Neural progenitor cell (in vitro differentiated cells): ENCODE measurements at regions not wholly inside any gene's neighbourhood (a gene's known extent, or its start where the extent isn't known, plus 50 kb on each side); places are given as distances from the start of the nearest gene placed in this dataset.

Experiments used
- DNase-seq: peaks from one replicate; pipeline ENCODE4 v3.0.0-alpha.2; 2016; ENCODE audit warnings: low spot score
- H2AFZ ChIP-seq: fragments of 200-600 bp; sonication (generic); replicated peaks from 2 replicates; pipeline ENCODE4 v1.6.1; 2016; ENCODE audit warnings: antibody characterized with exemption
- H3F3A ChIP-seq: fragments of 200-600 bp; sonication (generic); 2 replicates; pipeline ENCODE4 v1.6.1; 2016; ENCODE audit warnings: antibody characterized with exemption, low read depth
- H3K27ac ChIP-seq: fragments of 200-600 bp; sonication (generic); 2 replicates; pipeline ENCODE4 v1.5.1; 2016; ENCODE audit warnings: mild to moderate bottlenecking
- H3K27me3 ChIP-seq: fragments of 200-600 bp; sonication (generic); 2 replicates; pipeline ENCODE4 v1.6.1; 2016; ENCODE audit warnings: mild to moderate bottlenecking, moderate library complexity
- H3K36me3 ChIP-seq: fragments of 200-600 bp; sonication (generic); 2 replicates; pipeline ENCODE4 v1.5.1; 2016
- H3K4me1 ChIP-seq: fragments of 200-600 bp; sonication (generic); 2 replicates; pipeline ENCODE4 v1.6.1; 2016; ENCODE audit warnings: mixed run types
- H3K4me2 ChIP-seq: fragments of 200-600 bp; sonication (generic); 2 replicates; pipeline ENCODE4 v1.6.1; 2016
- H3K4me3 ChIP-seq: fragments of 200-600 bp; sonication (generic); 2 replicates; pipeline ENCODE4 v1.5.1; 2016
- H3K79me2 ChIP-seq: fragments of 200-600 bp; sonication (generic); 2 replicates; pipeline ENCODE4 v1.6.1; 2016; ENCODE audit warnings: low read depth
- H3K9ac ChIP-seq: fragments of 200-600 bp; sonication (generic); 2 replicates; pipeline ENCODE4 v1.6.1; 2016
- H3K9me3 ChIP-seq: fragments of 200-600 bp; sonication (generic); 2 replicates; pipeline ENCODE4 v1.5.1; 2016; ENCODE audit warnings: low read depth
- H4K20me1 ChIP-seq: fragments of 200-600 bp; sonication (generic); 2 replicates; pipeline ENCODE4 v1.6.1; 2016; ENCODE audit warnings: low read depth
- H3K27ac Mint-ChIP-seq: 3 replicates; pipeline ENCODE4 v1.8.0; 2021; ENCODE audit warnings: mixed read lengths
- H3K27me3 Mint-ChIP-seq: 2 replicates; pipeline ENCODE4 v1.8.0; 2022; ENCODE audit warnings: low read depth, mild to moderate bottlenecking, inconsistent platforms, moderate library complexity, mixed read lengths; ENCODE audit not compliant: insufficient read depth
- H3K36me3 Mint-ChIP-seq: 3 replicates; pipeline ENCODE4 v1.8.0; 2021; ENCODE audit warnings: mixed read lengths
- H3K4me1 Mint-ChIP-seq: 3 replicates; pipeline ENCODE4 v1.8.0; 2021; ENCODE audit warnings: mixed read lengths
- H3K4me3 Mint-ChIP-seq: 3 replicates; pipeline ENCODE4 v1.8.0; 2021; ENCODE audit warnings: mild to moderate bottlenecking, moderate library complexity, mixed read lengths
- H3K9me3 Mint-ChIP-seq: 3 replicates; pipeline ENCODE4 v1.8.0; 2020; ENCODE audit warnings: mixed read lengths
- CTCF ChIP-seq: fragments of 200-600 bp; sonication (generic); IDR thresholded peaks from 2 replicates; pipeline ENCODE4 v1.5.1; 2017; ENCODE audit warnings: antibody characterized with exemption, mild to moderate bottlenecking
- EZH2 ChIP-seq: fragments of 200-600 bp; sonication (generic); IDR thresholded peaks from 2 replicates; pipeline ENCODE4 v1.6.1; 2017; ENCODE audit warnings: antibody characterized with exemption, mild to moderate bottlenecking, moderate library complexity
- EZH2phosphoT487 ChIP-seq: fragments of 200-600 bp; sonication (generic); IDR thresholded peaks from 2 replicates; pipeline ENCODE4 v1.6.1; 2017; ENCODE audit warnings: antibody characterized with exemption

- no peak overlapping the region for H3K9ac ChIP-seq
- Mint-ChIP-seq H3K27ac (no peak overlapping the region), H3K36me3 (no peaks in the 10 kb centered on the region), H3K9me3 (peaks cover 1% of the 10 kb centered on the region), H3K27me3 (no peaks in the 10 kb centered on the region), H3K4me3 (no peak overlapping the region), H3K4me1 (no peaks in the 10 kb centered on the region)
- H4K20me1 ChIP-seq: no peaks in the 10 kb centered on the region
- H3K79me2 ChIP-seq: no peaks in the 10 kb centered on the region
- H3K27me3 ChIP-seq: no peaks in the 10 kb centered on the region
- no peak overlapping the region for H3K4me2 ChIP-seq
- H3F3A ChIP-seq: no peaks in the 10 kb centered on the region
- no peak overlapping the region for H3K27ac ChIP-seq
- H3K36me3 ChIP-seq: no peaks in the 10 kb centered on the region
- no peak overlapping the region for H3K4me3 ChIP-seq
- TF ChIP-seq EZH2 (no peak), EZH2phosphoT487 (no peak)
- DNase-seq: no peak
- no peaks in the 10 kb centered on the region for H3K4me1 ChIP-seq
- no peak overlapping the region for H2AFZ ChIP-seq
- H3K9me3 ChIP-seq: peaks cover 4% of the 10 kb centered on the region
Measured at GRCh38 chr15:68525815-68526214, 53.0 kb upstream of the CORO2B start.

- Histone ChIP-seq H3K4me2 (no peak overlapping the region), H3K9me3 (peaks cover 5% of the 10 kb centered on the region), H3K4me3 (no peak overlapping the region), H4K20me1 (no peaks in the 10 kb centered on the region), H3K27me3 (no peaks in the 10 kb centered on the region), H3K36me3 (no peaks in the 10 kb centered on the region), H3K9ac (no peak overlapping the region), H3K79me2 (no peaks in the 10 kb centered on the region), H3F3A (no peaks in the 10 kb centered on the region), H2AFZ (no peak overlapping the region), H3K4me1 (no peaks in the 10 kb centered on the region), H3K27ac (no peak overlapping the region)
- Mint-ChIP-seq H3K36me3 (no peaks in the 10 kb centered on the region), H3K4me3 (no peak overlapping the region), H3K9me3 (peaks cover 6% of the 10 kb centered on the region), H3K4me1 (no peaks in the 10 kb centered on the region), H3K27ac (no peak overlapping the region), H3K27me3 (no peaks in the 10 kb centered on the region)
- no peak for DNase-seq
- no peak for TF ChIP-seq CTCF
- TF ChIP-seq EZH2phosphoT487: no peak
- no peak for TF ChIP-seq EZH2
Measured at GRCh38 chr15:68526269-68526668, 52.5 kb upstream of the CORO2B start.

- Mint-ChIP-seq H3K27ac (no peak overlapping the region), H3K27me3 (no peaks in the 10 kb centered on the region), H3K4me1 (no peaks in the 10 kb centered on the region), H3K4me3 (no peak overlapping the region), H3K36me3 (no peaks in the 10 kb centered on the region), H3K9me3 (peaks cover 9% of the 10 kb centered on the region)
- H3K4me3 ChIP-seq: no peak overlapping the region
- H2AFZ ChIP-seq: no peak overlapping the region
- no peak overlapping the region for H3K9ac ChIP-seq
- no peaks in the 10 kb centered on the region for H3K79me2 ChIP-seq
- H4K20me1 ChIP-seq: no peaks in the 10 kb centered on the region
- TF ChIP-seq EZH2phosphoT487 (no peak), EZH2 (no peak), CTCF (no peak)
- H3K27me3 ChIP-seq: no peaks in the 10 kb centered on the region
- no peaks in the 10 kb centered on the region for H3K36me3 ChIP-seq
- no peak overlapping the region for H3K27ac ChIP-seq
- no peaks in the 10 kb centered on the region for H3F3A ChIP-seq
- H3K9me3 ChIP-seq: peaks cover 5% of the 10 kb centered on the region
- no peaks in the 10 kb centered on the region for H3K4me1 ChIP-seq
- no peak overlapping the region for H3K4me2 ChIP-seq
- DNase-seq: no peak
Measured at GRCh38 chr15:68526784-68527183, 52.0 kb upstream of the CORO2B start.

- no peak for TF ChIP-seq EZH2phosphoT487
- TF ChIP-seq CTCF: no peak
- TF ChIP-seq EZH2: no peak
Measured at GRCh38 chr15:68528626-68529290, 50.0 kb upstream of the CORO2B start.

More at GRCh38 chr15:68528626-68529290, 50.0 kb upstream of the CORO2B start:
- H3K9me3 Mint-ChIP-seq: peaks cover 16% of the 10 kb centered on the region
- Histone ChIP-seq H3K27me3 (no peaks in the 10 kb centered on the region), H3K9ac (no peak overlapping the region), H3K36me3 (no peaks in the 10 kb centered on the region), H4K20me1 (no peaks in the 10 kb centered on the region), H3K4me3 (no peak overlapping the region), H2AFZ (no peak overlapping the region), H3K9me3 (peaks cover 5% of the 10 kb centered on the region), H3K4me1 (no peaks in the 10 kb centered on the region), H3F3A (no peaks in the 10 kb centered on the region), H3K79me2 (no peaks in the 10 kb centered on the region), H3K27ac (no peak overlapping the region), H3K4me2 (no peak overlapping the region)
- DNase-seq: no peak
- H3K4me1 Mint-ChIP-seq: no peaks in the 10 kb centered on the region
- no peak overlapping the region for H3K27ac Mint-ChIP-seq
- H3K36me3 Mint-ChIP-seq: no peaks in the 10 kb centered on the region
- peaks cover 3% of the 10 kb centered on the region for H3K27me3 Mint-ChIP-seq
- no peak overlapping the region for H3K4me3 Mint-ChIP-seq
